ENCODE measurements at regions not wholly inside any gene's neighbourhood (a gene's known extent, or its start where the extent isn't known, plus 50 kb on each side); places are given as distances from the start of the nearest gene placed in this dataset.

DNA sequence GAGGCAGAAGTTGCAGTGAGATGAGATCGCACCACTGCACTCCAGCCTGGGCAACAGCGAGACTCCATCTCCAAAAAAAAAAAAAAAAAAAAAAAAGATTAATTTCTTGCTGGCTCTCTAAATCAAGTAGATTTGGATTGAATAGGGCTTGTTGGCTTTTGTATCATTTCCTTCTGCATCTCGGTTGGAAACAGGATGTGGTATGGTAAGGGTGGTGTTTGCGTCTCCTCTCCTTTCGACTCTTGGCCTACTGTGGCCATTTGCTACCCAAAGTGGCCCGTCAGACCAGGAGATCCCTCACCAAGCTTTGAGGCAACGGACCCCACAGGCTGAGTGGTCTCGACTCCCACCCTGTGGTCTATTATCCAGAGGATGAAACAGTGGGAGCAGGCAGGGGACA, 168.0 kb upstream of the IRX3 start:
- TF ChIP-seq, protein P1, sequence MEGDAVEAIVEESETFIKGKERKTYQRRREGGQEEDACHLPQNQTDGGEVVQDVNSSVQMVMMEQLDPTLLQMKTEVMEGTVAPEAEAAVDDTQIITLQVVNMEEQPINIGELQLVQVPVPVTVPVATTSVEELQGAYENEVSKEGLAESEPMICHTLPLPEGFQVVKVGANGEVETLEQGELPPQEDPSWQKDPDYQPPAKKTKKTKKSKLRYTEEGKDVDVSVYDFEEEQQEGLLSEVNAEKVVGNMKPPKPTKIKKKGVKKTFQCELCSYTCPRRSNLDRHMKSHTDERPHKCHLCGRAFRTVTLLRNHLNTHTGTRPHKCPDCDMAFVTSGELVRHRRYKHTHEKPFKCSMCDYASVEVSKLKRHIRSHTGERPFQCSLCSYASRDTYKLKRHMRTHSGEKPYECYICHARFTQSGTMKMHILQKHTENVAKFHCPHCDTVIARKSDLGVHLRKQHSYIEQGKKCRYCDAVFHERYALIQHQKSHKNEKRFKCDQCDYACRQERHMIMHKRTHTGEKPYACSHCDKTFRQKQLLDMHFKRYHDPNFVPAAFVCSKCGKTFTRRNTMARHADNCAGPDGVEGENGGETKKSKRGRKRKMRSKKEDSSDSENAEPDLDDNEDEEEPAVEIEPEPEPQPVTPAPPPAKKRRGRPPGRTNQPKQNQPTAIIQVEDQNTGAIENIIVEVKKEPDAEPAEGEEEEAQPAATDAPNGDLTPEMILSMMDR (IDR thresholded peaks at IDR 0.05; ENCODE audit: low read depth, low read length, missing control alignments) = no peak
- no peak for DNase-seq (ENCODE audit: extremely low read depth, low read depth)
- H3K4me3 ChIP-seq (replicated peaks; ENCODE audit: low read depth, low read length) = no peak overlapping the region

DNA sequence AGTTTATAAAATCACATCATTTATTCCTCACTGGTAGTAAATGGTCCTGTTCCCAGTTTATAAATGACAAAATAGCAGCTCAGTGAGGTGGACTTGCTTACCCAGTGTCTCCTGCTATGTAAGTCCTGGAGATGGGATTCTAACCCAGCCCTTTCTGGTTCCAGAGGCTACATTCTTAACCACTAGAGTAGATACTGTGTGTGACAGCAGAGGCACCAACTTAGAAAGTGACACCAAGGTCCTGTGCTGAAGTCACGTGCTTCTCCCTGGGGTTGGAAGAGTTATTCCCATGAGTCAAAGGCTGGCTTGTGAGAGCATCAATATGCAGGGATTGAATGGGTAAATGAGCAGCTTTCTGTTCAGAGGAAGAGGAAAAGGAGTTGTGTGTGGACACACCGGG, 167.3 kb upstream of the IRX3 start:
- DNase-seq (ENCODE audit: extremely low read depth, low read depth) = no peak
- no peak overlapping the region for H3K4me3 ChIP-seq (replicated peaks; ENCODE audit: low read depth, low read length)
- TF ChIP-seq, protein P1 (IDR thresholded peaks at IDR 0.05; ENCODE audit: low read depth, low read length, missing control alignments) = no peak

DNA sequence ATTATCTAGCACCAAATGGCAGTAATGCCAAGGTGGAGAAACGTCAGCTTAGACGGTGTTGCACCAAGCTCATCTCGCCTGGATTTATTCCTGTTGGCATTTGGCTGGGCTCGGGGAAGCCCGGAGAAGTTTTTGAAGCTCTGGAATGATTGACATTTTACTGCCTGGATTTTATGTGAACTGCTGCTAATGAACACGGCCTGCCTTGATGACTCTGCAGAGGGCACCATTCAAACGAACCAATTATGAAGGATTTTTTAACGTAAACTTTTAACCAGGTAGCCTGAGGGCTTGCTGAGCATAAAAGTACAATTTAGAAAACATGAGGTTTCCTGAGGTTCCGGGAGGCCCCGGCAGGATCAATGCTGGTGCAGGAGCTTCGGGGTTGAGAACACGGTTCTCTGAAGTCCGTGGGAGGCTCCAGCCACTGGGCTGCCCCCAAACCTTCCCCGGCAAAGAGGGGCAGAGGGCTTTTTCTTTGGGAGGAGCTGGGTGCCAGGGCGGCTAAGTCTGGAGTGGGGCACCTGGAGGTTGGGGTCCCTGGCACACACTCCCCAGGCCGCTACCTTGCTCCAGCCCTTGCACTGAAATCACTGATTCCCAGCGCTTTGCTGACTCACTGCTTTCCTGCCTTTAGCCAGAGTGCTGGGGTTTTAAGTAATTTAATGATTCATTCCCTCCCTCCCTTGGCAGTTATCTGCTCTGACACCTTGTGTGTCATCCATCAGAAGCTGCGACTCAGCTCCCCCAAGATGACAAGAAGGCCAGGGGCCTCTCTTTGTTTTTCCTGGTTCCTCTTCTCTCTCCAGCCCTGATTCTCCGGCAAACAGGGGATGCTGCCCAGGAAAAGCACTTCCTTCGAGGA, 161.2 kb upstream of the IRX3 start:
- TF ChIP-seq, protein P1 (IDR thresholded peaks at IDR 0.05; ENCODE audit: low read depth, low read length, missing control alignments) = no peak
- DNase-seq (ENCODE audit: extremely low read depth, low read depth) = peak; percentile 39
- no peak overlapping the region for H3K4me3 ChIP-seq (replicated peaks; ENCODE audit: low read depth, low read length)

DNA sequence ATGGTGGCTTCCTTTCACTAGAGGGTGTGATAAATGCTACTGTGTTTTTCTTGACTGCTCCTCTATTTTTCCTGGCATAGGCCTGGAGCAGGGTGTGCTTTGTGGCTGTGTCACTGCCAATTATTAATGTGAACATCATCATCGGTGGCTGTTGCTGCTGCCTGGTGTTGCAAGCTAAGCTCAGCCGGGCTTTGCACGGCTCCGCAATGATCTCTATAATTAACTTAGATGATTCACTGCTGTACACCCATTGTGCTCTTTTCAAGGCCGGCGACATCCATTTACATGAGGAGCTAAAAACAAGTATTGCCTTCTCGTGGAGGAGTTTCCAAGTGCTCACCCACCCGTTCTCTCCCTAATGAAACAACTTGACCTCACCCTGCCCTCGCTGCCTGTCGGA, 160.1 kb upstream of the IRX3 start:
- H3K4me3 ChIP-seq (replicated peaks; ENCODE audit: low read depth, low read length) = no peak overlapping the region
- TF ChIP-seq, protein P1 (IDR thresholded peaks at IDR 0.05; ENCODE audit: low read depth, low read length, missing control alignments) = no peak
- no peak for DNase-seq (ENCODE audit: extremely low read depth, low read depth)

DNA sequence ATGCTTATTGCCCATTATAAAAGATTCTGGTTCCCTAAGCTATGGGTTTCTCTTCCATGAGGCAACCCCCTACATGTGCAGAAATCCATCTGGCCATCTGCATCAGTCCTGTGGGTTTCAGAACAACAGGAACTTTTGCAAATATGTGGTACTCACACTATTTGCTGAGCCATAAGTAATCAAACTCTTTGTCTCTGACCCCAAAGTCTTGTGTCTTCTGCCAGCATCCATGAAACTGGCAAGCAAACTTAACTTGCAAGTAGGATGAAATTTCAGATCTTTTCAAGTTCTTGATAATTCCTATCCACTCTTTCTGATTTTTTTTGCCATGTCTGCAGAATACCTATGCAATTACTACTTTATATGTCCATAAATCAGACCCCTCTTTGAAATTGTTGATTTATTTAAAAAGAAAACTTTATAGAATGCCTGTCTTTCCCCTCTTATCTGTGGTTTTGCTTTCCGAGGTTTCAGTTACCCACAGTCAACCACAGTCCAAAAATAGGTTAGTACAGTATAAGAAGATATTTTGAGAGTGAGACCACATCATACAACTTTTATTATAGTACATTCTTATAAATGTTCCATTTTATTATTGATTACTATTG, 158.4 kb upstream of the IRX3 start:
- no peak overlapping the region for H3K4me3 ChIP-seq (replicated peaks; ENCODE audit: low read depth, low read length)
- TF ChIP-seq, protein P1 (IDR thresholded peaks at IDR 0.05; ENCODE audit: low read depth, low read length, missing control alignments) = no peak
- DNase-seq (ENCODE audit: extremely low read depth, low read depth) = no peak

DNA sequence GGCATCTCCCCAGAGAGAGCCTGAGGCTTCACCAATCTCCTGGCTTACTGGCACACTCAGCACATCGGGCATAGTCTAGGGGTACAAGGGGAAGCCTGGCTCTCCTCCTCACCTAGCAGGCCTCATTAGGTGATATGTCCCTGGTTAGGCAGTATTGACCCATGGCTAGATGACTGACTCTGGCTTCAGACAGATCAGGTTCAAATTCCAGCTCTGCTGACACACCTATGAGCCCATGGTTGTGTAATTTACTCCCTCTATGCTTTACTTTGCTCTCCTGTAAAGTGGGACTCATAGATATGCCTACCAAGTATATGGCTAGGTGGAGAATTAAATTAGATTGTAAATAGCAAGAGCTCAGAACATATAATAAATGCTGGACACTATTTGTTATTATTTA, 157.3 kb upstream of the IRX3 start:
- DNase-seq (ENCODE audit: extremely low read depth, low read depth) = no peak
- H3K4me3 ChIP-seq (replicated peaks; ENCODE audit: low read depth, low read length) = no peak overlapping the region
- TF ChIP-seq, protein P1 (IDR thresholded peaks at IDR 0.05; ENCODE audit: low read depth, low read length, missing control alignments) = no peak

Data from HFF-Myc (cell line).